Calu3 (cell line): ENCODE measurements at regions not wholly inside any gene's neighbourhood (a gene's known extent, or its start where the extent isn't known, plus 50 kb on each side); places are given as distances from the start of the nearest gene placed in this dataset.

Experiments
- BruUV-seq: library from RNA; stranded (reverse); fragments of 400-500 nt; replicated peaks from 2 replicates; lab custom pipeline; 2021; lab: Mats Ljungman, UMichigan
- CTCF ChIA-PET: fragments of 300-600 bp; sonication (Branson Sonifier 250); formaldehyde crosslinking; loops from one replicate; lab custom pipeline; 2022; ENCODE audit warnings: antibody characterized with exemption; lab: Charles Lee
- DNase-seq: peaks from one replicate; pipeline ENCODE4 v3.0.0; 2022
- H3K27ac Mint-ChIP-seq: one replicate; pipeline ENCODE4 v1.8.0; 2022; ENCODE audit warnings: mixed read lengths; ENCODE audit not compliant: unreplicated experiment
- H3K27me3 Mint-ChIP-seq: one replicate; pipeline ENCODE4 v1.8.0; 2022; ENCODE audit warnings: mixed read lengths; ENCODE audit not compliant: unreplicated experiment
- H3K36me3 Mint-ChIP-seq: one replicate; pipeline ENCODE4 v1.8.0; 2022; ENCODE audit warnings: mild to moderate bottlenecking, moderate library complexity, mixed read lengths; ENCODE audit not compliant: insufficient read depth, unreplicated experiment
- H3K4me1 Mint-ChIP-seq: one replicate; pipeline ENCODE4 v1.8.0; 2022; ENCODE audit warnings: mild to moderate bottlenecking, low read depth, mixed read lengths; ENCODE audit not compliant: unreplicated experiment
- H3K4me3 Mint-ChIP-seq: one replicate; pipeline ENCODE4 v1.8.0; 2022; ENCODE audit warnings: mild to moderate bottlenecking, low read depth, moderate library complexity, mixed read lengths; ENCODE audit not compliant: unreplicated experiment
- H3K9me3 Mint-ChIP-seq: one replicate; pipeline ENCODE4 v1.8.0; 2022; ENCODE audit warnings: low read depth, mixed read lengths; ENCODE audit not compliant: unreplicated experiment
- CTCF ChIP-seq: fragments of 200-600 bp; IDR thresholded peaks from one replicate; pipeline ENCODE4 v1.8.0; 2022; ENCODE audit warnings: antibody characterized with exemption; ENCODE audit not compliant: unreplicated experiment
- intact Hi-C: fragments of 100-400 bp; cut with micrococcal nuclease; formaldehyde crosslinking; loops from one replicate; pipeline ENCODE4 v1.10.0; 2022; ENCODE audit not compliant: unreplicated experiment

GRCh38 chr16:79920685-79921084 lies 320.1 kb upstream of the MAF start:
- Mint-ChIP-seq H3K27ac (no peak overlapping the region), H3K27me3 (no peaks in the 10 kb centered on the region), H3K36me3 (no peaks in the 10 kb centered on the region), H3K9me3 (no peaks in the 10 kb centered on the region), H3K4me3 (no peak overlapping the region), H3K4me1 (no peaks in the 10 kb centered on the region)
- intact Hi-C loops: no loop called here
- no peak for TF ChIP-seq CTCF
- CTCF ChIA-PET: no interaction called here
- BruUV-seq: no TSS peak
- no peak for DNase-seq

- intact Hi-C loops: no loop called here
- DNase-seq: no peak
- no TSS peak for BruUV-seq
- TF ChIP-seq CTCF: no peak
- no peak overlapping the region for H3K27ac Mint-ChIP-seq
- H3K9me3 Mint-ChIP-seq: no peaks in the 10 kb centered on the region
- H3K36me3 Mint-ChIP-seq: no peaks in the 10 kb centered on the region
- H3K27me3 Mint-ChIP-seq: no peaks in the 10 kb centered on the region
- H3K4me1 Mint-ChIP-seq: no peaks in the 10 kb centered on the region
- H3K4me3 Mint-ChIP-seq: no peak overlapping the region
- CTCF ChIA-PET: no interaction called here
These were observed 318.4 kb upstream of the MAF start for GRCh38 chr16:79918916-79919315.

GRCh38 chr16:79915761-79916160 lies 315.2 kb upstream of the MAF start:
- BruUV-seq: no TSS peak
- no peaks in the 10 kb centered on the region for H3K36me3 Mint-ChIP-seq
- no peaks in the 10 kb centered on the region for H3K27me3 Mint-ChIP-seq
- CTCF ChIA-PET: no interaction called here
- intact Hi-C loops: no loop called here
- TF ChIP-seq CTCF: no peak
- no peak overlapping the region for H3K4me3 Mint-ChIP-seq
- no peak overlapping the region for H3K27ac Mint-ChIP-seq
- DNase-seq: no peak
- H3K4me1 Mint-ChIP-seq: no peaks in the 10 kb centered on the region
- H3K9me3 Mint-ChIP-seq: no peaks in the 10 kb centered on the region

GRCh38 chr16:79914961-79915720 lies 314.6 kb upstream of the MAF start:
- Mint-ChIP-seq H3K4me1 (no peaks in the 10 kb centered on the region), H3K27ac (no peak overlapping the region)

More at GRCh38 chr16:79914961-79915720, 314.6 kb upstream of the MAF start:
- DNase-seq: no peak
- no peaks in the 10 kb centered on the region for H3K36me3 Mint-ChIP-seq
- intact Hi-C loops: no loop called here
- CTCF ChIA-PET: no interaction called here
- no peak overlapping the region for H3K4me3 Mint-ChIP-seq
- BruUV-seq: no TSS peak
- no peaks in the 10 kb centered on the region for H3K27me3 Mint-ChIP-seq
- TF ChIP-seq CTCF: no peak
- no peaks in the 10 kb centered on the region for H3K9me3 Mint-ChIP-seq
